DND-41 (cell line): ENCODE measurements at regions not wholly inside any gene's neighbourhood (a gene's known extent, or its start where the extent isn't known, plus 50 kb on each side); places are given as distances from the start of the nearest gene placed in this dataset.

Experiments
- EZH2 ChIP-seq: IDR thresholded peaks from 3 replicates; pipeline ENCODE4 v1.6.1; 2012; ENCODE audit warnings: borderline replicate concordance, low read depth, mild to moderate bottlenecking, moderate library complexity, low read length, inconsistent platforms; ENCODE audit not compliant: severe bottlenecking
- TF ChIP-seq, protein P1 (sequence below): IDR thresholded peaks from 2 replicates; pipeline ENCODE4 v1.5.1; 2012; ENCODE audit warnings: borderline replicate concordance, low read length, moderate library complexity, mild to moderate bottlenecking; ENCODE audit not compliant: poor library complexity, severe bottlenecking; ENCODE audit errors: extremely low read depth

DNA sequence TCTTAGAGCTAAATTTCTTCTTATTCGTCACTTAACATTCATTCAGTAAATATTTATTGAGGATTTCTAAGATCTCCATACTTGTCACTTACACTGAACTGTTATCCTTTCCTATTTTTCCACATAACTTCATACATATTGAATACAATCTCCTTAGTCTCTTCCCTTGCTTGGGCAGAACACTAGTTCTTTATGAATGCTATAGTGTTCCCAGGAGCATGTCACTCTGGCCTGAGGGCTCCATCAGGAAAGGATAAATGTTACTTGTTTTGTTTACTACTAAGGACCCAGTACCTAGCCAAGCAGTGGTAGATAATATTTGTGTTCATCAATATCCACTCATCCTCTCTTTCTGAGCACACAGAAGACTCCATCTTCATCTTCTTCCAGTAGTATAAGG, 544.7 kb downstream of the ZEB2 start:
- TF ChIP-seq, protein P1, sequence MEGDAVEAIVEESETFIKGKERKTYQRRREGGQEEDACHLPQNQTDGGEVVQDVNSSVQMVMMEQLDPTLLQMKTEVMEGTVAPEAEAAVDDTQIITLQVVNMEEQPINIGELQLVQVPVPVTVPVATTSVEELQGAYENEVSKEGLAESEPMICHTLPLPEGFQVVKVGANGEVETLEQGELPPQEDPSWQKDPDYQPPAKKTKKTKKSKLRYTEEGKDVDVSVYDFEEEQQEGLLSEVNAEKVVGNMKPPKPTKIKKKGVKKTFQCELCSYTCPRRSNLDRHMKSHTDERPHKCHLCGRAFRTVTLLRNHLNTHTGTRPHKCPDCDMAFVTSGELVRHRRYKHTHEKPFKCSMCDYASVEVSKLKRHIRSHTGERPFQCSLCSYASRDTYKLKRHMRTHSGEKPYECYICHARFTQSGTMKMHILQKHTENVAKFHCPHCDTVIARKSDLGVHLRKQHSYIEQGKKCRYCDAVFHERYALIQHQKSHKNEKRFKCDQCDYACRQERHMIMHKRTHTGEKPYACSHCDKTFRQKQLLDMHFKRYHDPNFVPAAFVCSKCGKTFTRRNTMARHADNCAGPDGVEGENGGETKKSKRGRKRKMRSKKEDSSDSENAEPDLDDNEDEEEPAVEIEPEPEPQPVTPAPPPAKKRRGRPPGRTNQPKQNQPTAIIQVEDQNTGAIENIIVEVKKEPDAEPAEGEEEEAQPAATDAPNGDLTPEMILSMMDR = no peak
- no peak for TF ChIP-seq EZH2
